Lower leg skin (tissue), 4 donors: ENCODE measurements at regions not wholly inside any gene's neighbourhood (a gene's known extent, or its start where the extent isn't known, plus 50 kb on each side); places are given as distances from the start of the nearest gene placed in this dataset.

ENCODE experiments used
- DNase-seq, 2 donors: peaks; one replicate each; pipeline ENCODE4 v3.0.0-alpha.2; 2019; ENCODE audit warnings: low spot score in 2 of 2
- H3K4me3 ChIP-seq: fragments of 200-600 bp; sonication (generic); 2 replicates; pipeline ENCODE4 v1.5.1; 2017; ENCODE audit warnings: mild to moderate bottlenecking, low read depth; ENCODE audit not compliant: poor library complexity, severe bottlenecking
- CTCF ChIP-seq, 3 donors: fragments of 450-650 bp; IDR thresholded peaks; one replicate each; pipeline ENCODE4 v1.5.1; 2016; ENCODE audit warnings: antibody characterized with exemption in 3 of 3, mild to moderate bottlenecking in 3 of 3, moderate library complexity in 2 of 3
- POLR2A ChIP-seq, 2 donors: fragments of 450-650 bp; IDR thresholded peaks; one replicate each; pipeline ENCODE4 v1.6.1; 2016 to 2017; ENCODE audit warnings: antibody characterized with exemption in 2 of 2, mild to moderate bottlenecking in 1 of 2, moderate library complexity in 1 of 2
- WGBS, 2 donors: methylation state at CpG; one replicate each; pipeline ENCODE4 v1.1.5; 2018; 5-methylcytosine and 5-hydroxymethylcytosine counted together
- intact Hi-C: fragments of 100-400 bp; cut with DNase I; formaldehyde crosslinking; loops from one replicate; pipeline ENCODE4 v1.15.0; 2023; ENCODE audit warnings: low total_unique reads

- intact Hi-C loops = no loop called here
- no peak for DNase-seq
- TF ChIP-seq CTCF (IDR thresholded peaks at IDR 0.05) (no peak), POLR2A (IDR thresholded peaks at IDR 0.05) (no peak)
- no peak overlapping the region for H3K4me3 ChIP-seq
These were observed 167.6 kb downstream of the YIPF5 start for GRCh38 chr5:144002876-144003275.

GRCh38 chr5:144003636-144004035, 166.8 kb downstream of the YIPF5 start:
- TF ChIP-seq CTCF (IDR thresholded peaks at IDR 0.05) (no peak), POLR2A (IDR thresholded peaks at IDR 0.05) (no peak)
- H3K4me3 ChIP-seq = no peak overlapping the region
- 86 to 87% methylated on average over 3 of the region's 3 CpGs for WGBS, 2 donors
- DNase-seq = no peak
- intact Hi-C loops = no loop called here

GRCh38 chr5:144004146-144004545, 166.3 kb downstream of the YIPF5 start:
- DNase-seq = no peak
- H3K4me3 ChIP-seq = no peak overlapping the region
- TF ChIP-seq POLR2A (IDR thresholded peaks at IDR 0.05) = no peak
- no peak for TF ChIP-seq CTCF (IDR thresholded peaks at IDR 0.05)
- WGBS, 2 donors = 0 to 38% methylated on average over 1 of the region's 1 CpG
- intact Hi-C loops = no loop called here

GRCh38 chr5:144004751-144005150, 165.7 kb downstream of the YIPF5 start:
- WGBS, 2 donors = 92 to 97% methylated on average over 1 of the region's 1 CpG
- no peak overlapping the region for H3K4me3 ChIP-seq
- intact Hi-C loops = no loop called here
- no peak for DNase-seq
- TF ChIP-seq CTCF (IDR thresholded peaks at IDR 0.05) (no peak), POLR2A (IDR thresholded peaks at IDR 0.05) (no peak)

- DNase-seq = no peak
- intact Hi-C loops = no loop called here
These were observed 161.3 kb downstream of the YIPF5 start for GRCh38 chr5:144009116-144009515.

More at GRCh38 chr5:144009116-144009515, 161.3 kb downstream of the YIPF5 start:
- no peak overlapping the region for H3K4me3 ChIP-seq
- TF ChIP-seq POLR2A (IDR thresholded peaks at IDR 0.05) (no peak), CTCF (IDR thresholded peaks at IDR 0.05) (no peak)
